Naive thymus-derived CD8-positive, alpha-beta T cell (primary cell): ENCODE measurements at regions not wholly inside any gene's neighbourhood (a gene's known extent, or its start where the extent isn't known, plus 50 kb on each side); places are given as distances from the start of the nearest gene placed in this dataset.

Source experiments
- ATAC-seq, 2 donors: fragments of 150-1000 bp; cut with Tn5 transposase in 1 of 2; sonication (Bioruptor Pico), chemical (Tn5 transposase) in 1 of 2; 1 replicate in 1 of 2; 2 replicates in 1 of 2; pipeline ENCODE4 v1.10.0; 2021; ENCODE audit warnings: mild to moderate bottlenecking in 2 of 2, moderate library complexity in 2 of 2
- POLR2A ChIA-PET: fragments of 350-600 bp; sonication (Branson Sonifier 250); formaldehyde crosslinking; loops from one replicate; lab custom pipeline; 2021; ENCODE audit warnings: antibody characterized with exemption; lab: Charles Lee
- DNase-seq, 10 donors: peaks; one replicate each; pipeline versions ENCODE4 v3.0.0 to v3.0.0-alpha.2; 2020 to 2022
- H3K27ac Mint-ChIP-seq, 10 donors: one replicate each; pipeline ENCODE4 v1.8.0; 2020 to 2022; ENCODE audit warnings: mild to moderate bottlenecking in 10 of 10, mixed read lengths in 10 of 10, moderate library complexity in 4 of 10, inconsistent platforms in 1 of 10
- H3K27me3 Mint-ChIP-seq, 5 donors: one replicate each; pipeline ENCODE4 v1.8.0; 2021 to 2022; ENCODE audit warnings: mixed read lengths in 5 of 5
- H3K36me3 Mint-ChIP-seq, 3 donors: one replicate each; pipeline ENCODE4 v1.8.0; 2020 to 2022; ENCODE audit warnings: mixed read lengths in 3 of 3, mild to moderate bottlenecking in 2 of 3, inconsistent platforms in 1 of 3
- H3K4me1 Mint-ChIP-seq, 4 donors: one replicate each; pipeline ENCODE4 v1.8.0; 2021 to 2022; ENCODE audit warnings: mixed read lengths in 4 of 4
- H3K4me3 Mint-ChIP-seq, 10 donors: one replicate each; pipeline ENCODE4 v1.8.0; 2020 to 2022; ENCODE audit warnings: mild to moderate bottlenecking in 10 of 10, mixed read lengths in 10 of 10, moderate library complexity in 6 of 10, inconsistent platforms in 1 of 10
- H3K9me3 Mint-ChIP-seq, 9 donors: one replicate each; pipeline ENCODE4 v1.8.0; 2020 to 2022; ENCODE audit warnings: mixed read lengths in 9 of 9, mild to moderate bottlenecking in 3 of 9, inconsistent platforms in 1 of 9, moderate library complexity in 1 of 9

DNA sequence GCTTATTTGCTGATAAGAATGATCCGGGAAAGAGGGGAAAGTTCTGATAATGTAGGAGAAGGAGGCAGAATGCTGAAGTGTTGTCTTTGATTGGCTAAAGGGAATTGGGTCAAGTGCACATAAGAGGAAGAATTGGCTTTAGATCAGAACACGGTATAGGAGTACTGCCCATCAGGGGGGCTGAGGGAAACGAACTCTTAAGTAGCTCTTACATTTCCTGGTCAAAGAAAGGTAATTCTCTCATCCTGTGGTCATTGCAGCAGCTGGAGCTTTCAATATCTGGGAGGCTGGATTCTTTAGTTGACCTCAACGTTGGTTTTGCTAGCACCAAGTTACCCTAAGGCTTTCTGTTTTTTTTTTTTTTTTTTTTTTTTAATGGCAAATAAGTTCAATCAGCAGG is 178.7 kb upstream of the NR3C1 start:
- H3K27me3 Mint-ChIP-seq, result peaks cover 0 to 3% (median 0%) of the 10 kb centered on the region in 5 donors
- POLR2A ChIA-PET, result interaction anchor here (0.6 to 0.7 kb wide), 2 partner anchors 48 to 361 kb away, joined by 3 to 4 read pairs; no protein-coding TSS in a partner anchor

DNA sequence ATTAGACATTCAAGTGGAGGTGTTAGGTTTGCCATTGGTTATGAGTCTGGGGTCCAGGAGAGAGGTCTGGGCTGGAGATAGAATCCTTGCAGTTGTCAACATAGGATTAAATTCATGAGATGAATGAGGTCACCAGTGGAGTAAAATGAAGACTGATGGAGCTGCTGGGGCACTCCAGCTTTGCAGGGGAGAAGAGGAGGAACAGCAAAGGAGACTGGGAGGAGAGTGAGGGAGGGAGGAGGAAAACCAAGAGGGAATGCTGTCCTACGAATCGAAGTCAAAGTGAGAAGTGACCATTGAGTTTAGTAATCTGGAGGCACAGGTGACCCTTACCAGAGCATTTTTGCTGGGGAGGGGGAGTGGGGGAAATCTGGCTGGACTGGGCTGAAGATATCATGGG is 178.2 kb upstream of the NR3C1 start:
- H3K4me1 Mint-ChIP-seq, result peaks cover 0 to 26% (median 6%) of the 10 kb centered on the region in 4 donors
- H3K27me3 Mint-ChIP-seq, result peaks cover 0 to 3% (median 0%) of the 10 kb centered on the region in 5 donors
- no peak overlapping the region for H3K27ac Mint-ChIP-seq
- no peak overlapping the region for H3K4me3 Mint-ChIP-seq
- ATAC-seq (no peak), DNase-seq (no peak)
- H3K9me3 Mint-ChIP-seq, result peaks cover 0 to 4% (median 0%) of the 10 kb centered on the region in 9 donors
- POLR2A ChIA-PET, result interaction anchor here (0.6 kb wide), 1 partner anchor 48 kb away, joined by 4 read pairs; no protein-coding TSS in a partner anchor
- peaks cover 0 to 5% (median 0%) of the 10 kb centered on the region in 3 donors for H3K36me3 Mint-ChIP-seq

More for the DNA sequence above, 178.7 kb upstream of the NR3C1 start:
- Mint-ChIP-seq H3K4me3 (no peak overlapping the region), H3K9me3 (peaks cover 0 to 4% (median 0%) of the 10 kb centered on the region in 9 donors), H3K4me1 (peaks cover 0 to 26% (median 6%) of the 10 kb centered on the region in 4 donors), H3K27ac (peak overlapping the region in 1 of 10 donors; percentile 7), H3K36me3 (peaks cover 0 to 5% (median 0%) of the 10 kb centered on the region in 3 donors)
- no peak for DNase-seq
- no peak for ATAC-seq

DNA sequence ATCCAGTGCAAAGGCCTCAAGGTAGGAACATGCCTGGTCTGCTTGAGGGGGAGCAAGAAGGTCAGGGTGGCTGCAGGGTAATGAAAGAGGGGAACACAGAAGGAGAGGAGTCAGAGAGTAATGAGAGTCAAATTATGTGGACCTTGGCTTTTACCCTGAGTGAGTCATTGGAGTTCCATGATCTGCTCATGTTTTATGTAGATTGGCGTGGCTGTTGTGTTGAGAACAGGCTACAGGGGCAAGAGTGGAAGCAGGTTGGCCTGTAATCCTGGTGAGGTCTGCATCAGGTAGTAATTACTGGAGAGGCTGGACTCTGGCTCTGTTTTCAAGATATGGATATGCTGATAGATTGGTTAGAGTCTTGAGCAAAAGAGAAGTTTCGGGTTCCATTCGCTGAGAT is 177.7 kb upstream of the NR3C1 start:
- ATAC-seq, result no peak
- peaks cover 0 to 3% (median 0%) of the 10 kb centered on the region in 5 donors for H3K27me3 Mint-ChIP-seq
- no peak for DNase-seq
- H3K4me3 Mint-ChIP-seq, result no peak overlapping the region
- no peak overlapping the region for H3K27ac Mint-ChIP-seq
- peaks cover 0 to 3% (median 0%) of the 10 kb centered on the region in 9 donors for H3K9me3 Mint-ChIP-seq
- peaks cover 0 to 5% (median 0%) of the 10 kb centered on the region in 3 donors for H3K36me3 Mint-ChIP-seq
- POLR2A ChIA-PET, result no interaction called here
- H3K4me1 Mint-ChIP-seq, result peaks cover 0 to 24% (median 6%) of the 10 kb centered on the region in 4 donors

DNA sequence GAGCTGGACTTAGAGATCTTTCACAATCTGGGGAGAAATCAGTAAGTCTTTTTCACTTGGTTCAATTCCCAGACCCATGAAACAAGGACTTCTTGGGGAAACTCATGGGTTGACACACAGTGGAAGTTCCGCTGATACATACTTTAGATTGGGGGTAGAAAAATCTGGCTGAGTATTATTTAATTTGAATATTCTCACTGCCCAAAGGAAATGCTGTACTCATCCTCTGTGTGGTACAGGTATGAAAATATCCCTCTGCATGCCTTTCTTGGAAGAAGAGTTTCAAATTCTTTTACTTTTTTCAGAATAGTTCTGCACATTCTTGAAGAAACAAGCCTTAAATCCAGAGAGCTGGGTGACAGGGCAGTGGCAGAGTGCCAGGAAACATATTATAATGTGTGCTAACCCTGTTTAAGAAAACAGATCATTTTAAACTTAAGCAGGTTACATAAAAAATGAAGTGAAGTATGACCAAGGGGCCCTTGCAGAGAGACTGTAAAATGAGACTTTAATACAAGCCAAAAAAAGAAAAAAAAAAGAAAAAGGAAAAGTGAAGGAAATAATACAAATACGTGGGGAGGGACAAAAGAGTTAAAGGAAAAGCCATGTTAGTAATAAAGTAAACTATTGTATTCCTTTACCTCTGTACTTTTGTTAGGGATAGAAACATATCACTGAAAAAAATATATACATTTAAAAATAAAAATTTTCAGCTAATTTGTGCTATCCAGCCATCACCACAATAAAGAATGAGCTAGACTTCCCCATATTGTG is 173.4 kb upstream of the NR3C1 start:
- POLR2A ChIA-PET, result no interaction called here
- peaks cover 0 to 3% (median 0%) of the 10 kb centered on the region in 4 donors for H3K4me1 Mint-ChIP-seq
- no peak overlapping the region for H3K4me3 Mint-ChIP-seq
- no peak for ATAC-seq
- DNase-seq, result no peak
- H3K9me3 Mint-ChIP-seq, result peaks cover 0 to 2% (median 0%) of the 10 kb centered on the region in 9 donors
- H3K36me3 Mint-ChIP-seq, result peaks cover 0 to 5% (median 0%) of the 10 kb centered on the region in 3 donors
- no peak overlapping the region for H3K27ac Mint-ChIP-seq
- peaks cover 0 to 12% (median 3%) of the 10 kb centered on the region in 5 donors for H3K27me3 Mint-ChIP-seq

DNA sequence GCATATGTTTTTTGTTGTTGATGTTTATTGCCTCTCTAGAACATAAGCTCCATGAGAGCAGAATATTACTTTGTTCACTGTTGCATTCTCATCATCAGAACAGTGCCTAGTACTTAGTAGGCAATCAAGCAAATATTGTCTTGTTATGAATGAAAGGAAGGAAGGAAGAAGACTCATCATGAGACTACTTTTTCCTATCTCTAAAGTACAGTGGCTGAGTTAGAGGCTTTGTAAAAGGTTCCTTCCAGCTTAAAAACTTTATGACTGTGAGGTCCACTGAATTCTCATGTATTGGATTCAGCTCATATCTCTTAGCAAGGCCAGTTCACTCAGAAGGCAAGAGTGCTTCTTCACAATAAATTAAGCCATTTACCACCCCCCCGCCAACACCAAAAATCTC is 171.8 kb upstream of the NR3C1 start:
- Mint-ChIP-seq H3K4me1 (peaks cover 0 to 2% (median 0%) of the 10 kb centered on the region in 4 donors), H3K4me3 (no peak overlapping the region), H3K36me3 (peaks cover 0 to 5% (median 0%) of the 10 kb centered on the region in 3 donors), H3K27me3 (peaks cover 0 to 12% (median 3%) of the 10 kb centered on the region in 5 donors), H3K27ac (no peak overlapping the region), H3K9me3 (peaks cover 0 to 2% (median 0%) of the 10 kb centered on the region in 9 donors)
- no peak for DNase-seq
- no peak for ATAC-seq
- POLR2A ChIA-PET, result no interaction called here

DNA sequence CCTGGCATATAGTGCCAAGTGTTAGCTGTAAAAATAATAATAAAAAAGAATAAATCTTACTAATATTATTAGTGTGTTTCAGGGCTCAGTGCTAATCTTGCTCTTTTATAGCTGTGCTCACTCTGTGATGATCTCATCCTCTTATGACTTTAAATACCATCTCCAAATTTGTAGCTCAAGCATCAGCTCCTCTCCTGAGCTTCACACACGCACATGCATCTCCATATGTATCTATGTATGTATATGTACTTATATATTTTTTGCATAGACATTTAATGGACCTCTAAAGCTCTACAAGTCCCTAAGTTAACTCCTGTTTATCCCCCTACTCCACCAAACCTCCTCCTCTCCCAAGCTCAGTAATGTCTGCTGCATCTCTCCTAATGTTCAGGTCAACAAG is 170.8 kb upstream of the NR3C1 start:
- no peak for ATAC-seq
- Mint-ChIP-seq H3K27ac (no peak overlapping the region), H3K9me3 (peaks cover 0 to 2% (median 0%) of the 10 kb centered on the region in 9 donors), H3K36me3 (no peaks in the 10 kb centered on the region), H3K27me3 (peaks cover 0 to 12% (median 3%) of the 10 kb centered on the region in 5 donors), H3K4me3 (no peak overlapping the region), H3K4me1 (peaks cover 0 to 2% (median 0%) of the 10 kb centered on the region in 4 donors)
- POLR2A ChIA-PET, result no interaction called here
- DNase-seq, result no peak

DNA sequence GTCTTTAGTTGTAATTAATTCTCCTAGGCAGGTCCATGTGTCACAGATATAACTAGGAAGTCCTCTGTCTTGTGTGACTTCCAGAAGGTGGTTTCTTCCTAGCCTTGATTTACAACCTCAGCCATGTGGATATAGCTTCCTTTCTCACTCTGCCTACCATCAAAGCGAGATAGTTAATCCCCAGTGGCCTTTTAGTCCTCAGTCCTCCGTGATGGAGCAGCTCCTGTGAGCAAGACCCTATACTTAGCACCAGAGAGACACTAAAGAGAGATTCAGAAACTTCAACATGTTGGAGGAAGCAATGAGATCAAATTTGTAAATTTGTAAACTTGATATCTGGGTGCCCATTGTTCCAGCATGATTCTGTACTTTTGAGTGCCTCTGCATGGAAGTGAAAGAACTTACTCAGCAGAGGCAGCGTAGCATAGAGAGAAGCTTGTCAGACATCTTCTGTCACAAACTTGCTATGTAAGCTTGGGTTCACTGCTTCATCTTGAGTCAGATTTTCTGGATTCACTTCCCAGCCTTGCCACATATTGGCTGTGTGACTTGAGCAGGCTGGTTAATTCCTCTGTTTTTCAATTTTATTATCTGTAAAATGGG is 170.2 kb upstream of the NR3C1 start:
- Mint-ChIP-seq H3K27me3 (peaks cover 0 to 12% (median 3%) of the 10 kb centered on the region in 5 donors), H3K36me3 (no peaks in the 10 kb centered on the region), H3K4me3 (no peak overlapping the region), H3K9me3 (peaks cover 0 to 2% (median 0%) of the 10 kb centered on the region in 9 donors), H3K27ac (no peak overlapping the region), H3K4me1 (peaks cover 0 to 2% (median 0%) of the 10 kb centered on the region in 4 donors)
- DNase-seq (no peak), ATAC-seq (no peak)
- POLR2A ChIA-PET, result no interaction called here

DNA sequence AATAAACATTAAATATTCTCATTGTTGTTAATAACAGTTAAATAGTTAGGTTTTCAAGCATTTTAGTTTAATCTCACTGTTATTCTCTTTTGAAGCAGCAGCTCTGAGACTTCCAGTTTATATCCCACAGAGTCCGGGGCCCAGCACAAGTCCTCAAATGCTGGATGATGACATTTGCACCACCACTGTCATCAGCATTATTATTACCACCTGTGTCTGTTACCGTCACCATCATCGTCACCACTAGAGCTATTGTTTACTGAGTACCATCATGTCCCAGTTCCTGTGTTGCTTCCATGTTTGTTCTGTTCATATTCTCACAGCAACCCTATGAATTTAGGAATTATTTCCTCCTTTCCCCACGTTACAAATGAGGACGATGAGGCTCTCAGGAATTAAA is 169.2 kb upstream of the NR3C1 start:
- Mint-ChIP-seq H3K36me3 (no peaks in the 10 kb centered on the region), H3K4me1 (peaks cover 0 to 2% (median 0%) of the 10 kb centered on the region in 4 donors), H3K27me3 (peaks cover 0 to 12% (median 3%) of the 10 kb centered on the region in 5 donors), H3K4me3 (no peak overlapping the region), H3K9me3 (no peaks in the 10 kb centered on the region), H3K27ac (no peak overlapping the region)
- POLR2A ChIA-PET, result no interaction called here
- DNase-seq, result no peak
- no peak for ATAC-seq

DNA sequence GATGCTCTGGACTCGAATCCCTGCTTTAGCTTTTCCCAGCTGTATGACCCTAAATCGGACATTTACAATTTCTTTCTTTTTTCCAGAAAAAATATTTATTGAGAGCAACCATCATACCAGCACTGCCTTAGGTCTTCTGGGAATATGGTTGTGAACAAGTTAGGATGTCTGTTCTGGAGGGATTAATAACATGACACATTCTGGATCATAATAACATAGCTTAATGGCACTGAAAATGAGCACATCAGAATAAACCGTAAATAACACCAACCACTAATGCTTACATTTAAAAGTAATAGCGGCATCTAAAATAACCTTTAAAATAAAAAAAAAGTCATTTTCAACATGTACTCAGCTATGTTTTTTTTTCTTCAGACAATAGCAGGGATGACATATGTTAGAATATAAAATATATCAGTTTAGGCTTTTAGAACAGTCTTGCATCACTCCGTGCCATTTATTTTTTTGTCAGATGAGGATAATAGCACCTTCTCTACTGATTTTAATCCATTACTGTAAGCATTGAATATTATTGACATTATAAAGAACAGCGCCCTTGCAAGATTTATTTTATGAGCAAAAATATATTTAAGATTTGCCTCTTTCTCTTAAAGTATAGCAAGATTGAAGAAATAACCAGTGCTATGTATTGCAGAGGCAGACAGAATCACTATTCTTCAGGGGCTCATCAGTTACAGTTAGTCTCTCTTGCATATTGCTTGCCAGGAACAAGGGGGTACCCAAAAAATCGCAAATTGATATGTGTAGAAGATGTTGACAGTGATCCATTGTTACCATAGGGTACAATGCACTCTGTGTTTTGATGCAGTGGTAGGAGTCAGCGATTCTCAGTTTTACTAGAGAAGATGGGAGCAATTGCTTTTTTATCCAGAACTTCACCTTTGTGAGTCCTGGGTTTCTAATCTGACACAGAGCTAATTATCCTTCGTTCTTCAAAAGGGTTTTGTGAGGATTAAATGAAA is 168.4 kb upstream of the NR3C1 start:
- H3K4me1 Mint-ChIP-seq, result peaks cover 0 to 2% (median 0%) of the 10 kb centered on the region in 4 donors
- peaks cover 0 to 12% (median 3%) of the 10 kb centered on the region in 5 donors for H3K27me3 Mint-ChIP-seq
- no peak overlapping the region for H3K4me3 Mint-ChIP-seq
- H3K9me3 Mint-ChIP-seq, result no peaks in the 10 kb centered on the region
- H3K27ac Mint-ChIP-seq, result no peak overlapping the region
- POLR2A ChIA-PET, result no interaction called here
- DNase-seq (no peak), ATAC-seq (no peak)
- no peaks in the 10 kb centered on the region for H3K36me3 Mint-ChIP-seq

DNA sequence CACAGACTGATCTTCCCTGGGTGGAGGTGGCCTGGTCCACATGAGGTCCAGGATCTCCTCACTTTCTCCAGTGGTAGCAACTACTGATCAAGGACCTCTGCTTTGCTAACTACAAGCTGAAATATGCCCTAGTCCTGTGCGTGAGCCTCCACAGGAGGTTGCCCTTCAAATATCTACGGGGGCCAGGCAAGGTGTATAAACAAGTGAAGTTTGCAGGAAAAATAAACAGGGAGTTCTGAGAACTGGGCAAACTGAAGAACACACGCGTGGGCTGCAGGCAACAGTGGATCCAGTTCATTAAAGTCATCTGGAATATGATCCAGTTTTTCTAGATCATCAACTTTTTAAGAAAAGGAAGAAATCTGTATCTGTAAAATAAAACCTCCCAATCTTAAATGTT is 167.5 kb upstream of the NR3C1 start:
- no peaks in the 10 kb centered on the region for H3K9me3 Mint-ChIP-seq
- POLR2A ChIA-PET, result no interaction called here
- H3K27me3 Mint-ChIP-seq, result peaks cover 0 to 12% (median 3%) of the 10 kb centered on the region in 5 donors
- ATAC-seq (no peak), DNase-seq (no peak)
- peaks cover 0 to 2% (median 0%) of the 10 kb centered on the region in 4 donors for H3K4me1 Mint-ChIP-seq
- no peak overlapping the region for H3K27ac Mint-ChIP-seq
- H3K36me3 Mint-ChIP-seq, result no peaks in the 10 kb centered on the region
- H3K4me3 Mint-ChIP-seq, result no peak overlapping the region

DNA sequence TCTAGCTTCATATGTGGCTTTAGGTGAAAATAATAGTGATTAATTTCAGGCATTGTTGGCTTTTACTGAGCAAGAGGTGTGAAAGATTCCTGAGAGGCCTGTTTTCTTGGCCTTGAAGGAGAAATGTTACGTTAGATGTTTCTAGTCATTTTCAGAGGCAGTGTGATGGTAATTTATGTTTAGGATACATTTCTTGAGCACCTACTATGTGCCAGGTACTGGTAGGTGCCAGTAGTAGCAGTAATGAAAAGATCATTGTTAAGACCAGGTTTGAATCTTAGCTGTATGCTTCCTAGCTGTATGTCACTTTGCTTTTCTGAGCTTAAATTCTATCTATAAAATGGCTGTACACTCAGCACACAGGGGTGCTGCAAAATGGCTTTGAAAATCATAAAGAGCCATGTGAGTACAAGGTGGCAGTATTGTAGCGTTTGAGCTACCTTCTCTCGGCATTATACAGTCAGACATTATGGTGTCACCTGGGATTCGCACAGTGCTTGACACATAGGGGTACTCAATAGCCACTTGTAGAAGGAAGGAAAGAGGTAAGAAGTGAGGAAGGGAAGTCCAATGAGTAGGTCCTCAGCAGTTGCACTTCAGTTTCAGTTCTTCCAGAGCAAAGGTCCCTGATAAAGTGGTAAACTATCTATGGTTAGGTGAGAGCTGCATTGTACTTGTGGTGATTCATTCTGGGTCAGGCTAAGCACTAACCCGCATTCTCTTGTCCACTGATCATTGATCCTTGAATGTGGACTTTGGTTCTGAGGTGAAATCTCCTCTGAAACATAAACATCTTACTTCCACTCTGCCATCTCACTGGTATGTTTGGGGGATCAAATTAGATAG is 166.5 kb upstream of the NR3C1 start:
- Mint-ChIP-seq H3K36me3 (no peaks in the 10 kb centered on the region), H3K4me1 (peaks cover 0 to 2% (median 0%) of the 10 kb centered on the region in 4 donors), H3K27ac (no peak overlapping the region), H3K4me3 (no peak overlapping the region), H3K27me3 (peaks cover 0 to 3% (median 2%) of the 10 kb centered on the region in 5 donors), H3K9me3 (no peaks in the 10 kb centered on the region)
- DNase-seq (no peak), ATAC-seq (no peak)
- POLR2A ChIA-PET, result no interaction called here
